ENCODE measurements at regions not wholly inside any gene's neighbourhood (a gene's known extent, or its start where the extent isn't known, plus 50 kb on each side); places are given as distances from the start of the nearest gene placed in this dataset.

DNA sequence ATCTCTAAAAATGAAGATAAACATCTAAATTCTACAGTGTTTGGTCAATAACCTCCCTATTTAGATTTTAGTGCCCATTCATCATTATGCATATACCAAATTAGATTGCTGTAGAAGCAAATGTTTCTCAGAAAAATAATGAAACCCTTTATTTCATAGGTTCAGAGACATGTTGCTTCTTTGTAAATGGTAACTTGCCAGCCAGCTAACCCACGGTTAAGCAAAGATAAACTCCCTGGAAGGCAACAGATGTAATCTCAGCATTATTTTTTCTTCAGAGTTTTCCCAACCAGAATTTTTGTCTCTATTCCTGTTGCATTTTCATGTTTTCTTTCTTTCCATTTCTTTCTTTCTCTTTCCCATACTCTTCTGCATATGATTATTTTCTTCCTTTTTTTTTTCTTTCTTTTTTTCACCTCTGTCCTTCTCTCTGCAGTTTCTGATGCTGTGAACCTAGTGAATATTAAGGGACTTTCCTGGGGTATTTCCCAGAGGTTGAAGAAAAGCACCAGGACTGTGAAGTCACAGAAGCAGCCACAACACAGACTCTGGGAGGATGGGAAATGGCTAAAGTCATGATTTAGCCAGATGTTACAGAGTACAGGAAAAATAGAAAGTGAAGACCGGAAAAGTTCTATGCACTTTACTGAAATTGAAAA, 50.0 kb upstream of the DSG1 start:
- WGBS (ENCODE audit: insufficient coverage): 63% methylated on average over 1 of the region's 2 CpGs
- no peak overlapping the region for H3K27ac ChIP-seq (ENCODE audit: low read depth, low read length)
- no peak for DNase-seq (ENCODE audit: low read depth in 4 of 6, low spot score in 6 of 6)
- H3K27me3 ChIP-seq (ENCODE audit: control insufficient read depth, insufficient read depth, low read length): no peaks in the 10 kb centered on the region
- H3K36me3 ChIP-seq (ENCODE audit: control insufficient read depth, insufficient read depth, low read length): no peaks in the 10 kb centered on the region
- H3K4me3 ChIP-seq (ENCODE audit: low read depth, low read length): no peak overlapping the region
- H3K4me1 ChIP-seq (ENCODE audit: control insufficient read depth, insufficient read depth, low read length): no peaks in the 10 kb centered on the region
- no peaks in the 10 kb centered on the region for H3K9me3 ChIP-seq (ENCODE audit: control insufficient read depth, insufficient read depth, low read length)

All from spinal cord (tissue), 9 donors.